Heart left ventricle (tissue), 16 donors: ENCODE measurements at regions not wholly inside any gene's neighbourhood (a gene's known extent, or its start where the extent isn't known, plus 50 kb on each side); places are given as distances from the start of the nearest gene placed in this dataset.

ENCODE experiments used
- ATAC-seq, 4 donors: fragments of 200-7000 bp; cut with Tn5 transposase; one replicate each; pipeline ENCODE4 v1.9.1; 2020 to 2022; ENCODE audit warnings: moderate library complexity in 4 of 4, mild to moderate bottlenecking in 3 of 4, moderate number of reproducible peaks in 1 of 4
- DNase-seq, 5 donors: peaks; one replicate each; pipeline ENCODE4 v3.0.0-alpha.2; 2020
- H3K27ac ChIP-seq, 12 donors: fragments of 200-600 bp; sonication (generic) in 4 of 12; one replicate each; pipeline versions ENCODE4 v1.5.0 to v1.8.0; 2016 to 2022; ENCODE audit warnings: mild to moderate bottlenecking in 2 of 12
- H3K27me3 ChIP-seq, 9 donors: fragments of 200-600 bp; sonication (generic) in 2 of 9; one replicate each; pipeline versions ENCODE4 v1.5.1 to v1.8.0; 2016 to 2022; ENCODE audit warnings: mild to moderate bottlenecking in 3 of 9
- H3K36me3 ChIP-seq, 9 donors: fragments of 200-600 bp; sonication (generic) in 2 of 9; one replicate each; pipeline versions ENCODE4 v1.5.0 to v1.8.0; 2018 to 2022; ENCODE audit warnings: mild to moderate bottlenecking in 2 of 9
- H3K4me1 ChIP-seq, 12 donors: fragments of 200-600 bp; sonication (generic) in 4 of 12; one replicate each; pipeline versions ENCODE4 v1.5.0 to v1.8.0; 2016 to 2022; ENCODE audit warnings: mild to moderate bottlenecking in 3 of 12
- H3K4me3 ChIP-seq, 12 donors: fragments of 200-600 bp; sonication (generic) in 4 of 12; one replicate each; pipeline versions ENCODE4 v1.5.0 to v1.8.0; 2017 to 2022; ENCODE audit warnings: mild to moderate bottlenecking in 9 of 12, moderate library complexity in 4 of 12
- H3K9me3 ChIP-seq, 12 donors: fragments of 200-600 bp; sonication (generic) in 4 of 12; one replicate each; pipeline versions ENCODE4 v1.5.0 to v1.8.0; 2016 to 2022; ENCODE audit warnings: mild to moderate bottlenecking in 1 of 12
- POLR2A ChIP-seq, 2 donors: fragments of 450-650 bp; IDR thresholded peaks; one replicate each; pipeline ENCODE4 v1.6.1; 2017; ENCODE audit warnings: antibody characterized with exemption in 2 of 2, mild to moderate bottlenecking in 2 of 2, moderate library complexity in 2 of 2
- WGBS, 4 donors: extraction: QIAGEN DNeasy Blood & Tissue Kit in 2 of 4; methylation state at CpG; one replicate each; pipeline versions ENCODE4 v1.1.5 to v1.1.7; 2013 to 2018; 5-methylcytosine and 5-hydroxymethylcytosine counted together
- intact Hi-C, 10 donors: fragments of 100-400 bp; cut with DNase I; formaldehyde crosslinking; loops; one replicate each; pipeline versions ENCODE4 v1.11.1 to v1.14.2; 2022
- TF ChIP-seq, protein P1 (sequence below), 12 donors: fragments of 200-600 bp; sonication (generic) in 4 of 12; IDR thresholded peaks; one replicate each; pipeline versions ENCODE4 v1.5.0 to v1.8.0; 2018 to 2022; ENCODE audit warnings: antibody characterized with exemption in 12 of 12, mild to moderate bottlenecking in 5 of 12
- donor health status: ischemic (EF 13 %, LVEDD 7.1; RV severe dilation, severe dysfunction).
- donor health status: healthy with polysubstance abuse.
- donor health status: DM: no; HTN: yes; CAD: no.
- donor health status: DM: no; HTN: no; CAD: no.
- donor health status: ischemic (EF 25% LVEDD 6.9; RV normal size, moderate dysfunction).
- donor health status: ischemic (EF 25% LVEDD 5.7; RV mildly dilated, moderate dysfunction).
- donor health status: healthy.
- donor health status: DM: yes; HTN: yes; CAD: no.
- donor health status: ischemic (EF 35%, LVEDD 5.7; RV mildly dilated, moderate dysfunction).
- donor health status: nonischemic (EF 11% LVEDD 7.7; RV severe dilation, severe dysfunction).
- donor health status: DM: yes; HTN: yes; CAD: no.
- donor health status: PGD.
- donor health status: ischemic (EF 29% LVEDD 5.4; RV normal size, mild dysfunction).
- donor health status: nonischemic (EF 23%, LVEDD 6.1; RV moderate dilation, normal function).

GRCh38 chr1:106600626-106601025, 455.8 kb upstream of the PRMT6 start:
- DNase-seq (no peak), ATAC-seq (no peak)
- Histone ChIP-seq H3K36me3 (no peaks in the 10 kb centered on the region), H3K27me3 (no peaks in the 10 kb centered on the region), H3K27ac (no peak overlapping the region), H3K9me3 (peaks cover 0 to 6% (median 0%) of the 10 kb centered on the region in 12 donors), H3K4me3 (no peak overlapping the region), H3K4me1 (no peaks in the 10 kb centered on the region)
- intact Hi-C loops: no loop called here
- no peak for TF ChIP-seq POLR2A (IDR thresholded peaks at IDR 0.05)
- TF ChIP-seq, protein P1, sequence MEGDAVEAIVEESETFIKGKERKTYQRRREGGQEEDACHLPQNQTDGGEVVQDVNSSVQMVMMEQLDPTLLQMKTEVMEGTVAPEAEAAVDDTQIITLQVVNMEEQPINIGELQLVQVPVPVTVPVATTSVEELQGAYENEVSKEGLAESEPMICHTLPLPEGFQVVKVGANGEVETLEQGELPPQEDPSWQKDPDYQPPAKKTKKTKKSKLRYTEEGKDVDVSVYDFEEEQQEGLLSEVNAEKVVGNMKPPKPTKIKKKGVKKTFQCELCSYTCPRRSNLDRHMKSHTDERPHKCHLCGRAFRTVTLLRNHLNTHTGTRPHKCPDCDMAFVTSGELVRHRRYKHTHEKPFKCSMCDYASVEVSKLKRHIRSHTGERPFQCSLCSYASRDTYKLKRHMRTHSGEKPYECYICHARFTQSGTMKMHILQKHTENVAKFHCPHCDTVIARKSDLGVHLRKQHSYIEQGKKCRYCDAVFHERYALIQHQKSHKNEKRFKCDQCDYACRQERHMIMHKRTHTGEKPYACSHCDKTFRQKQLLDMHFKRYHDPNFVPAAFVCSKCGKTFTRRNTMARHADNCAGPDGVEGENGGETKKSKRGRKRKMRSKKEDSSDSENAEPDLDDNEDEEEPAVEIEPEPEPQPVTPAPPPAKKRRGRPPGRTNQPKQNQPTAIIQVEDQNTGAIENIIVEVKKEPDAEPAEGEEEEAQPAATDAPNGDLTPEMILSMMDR (IDR thresholded peaks at IDR 0.05): no peak
- WGBS, 4 donors: 43 to 55% (median 49%) methylated on average over 2 of the region's 2 CpGs

GRCh38 chr1:106603616-106604015, 452.9 kb upstream of the PRMT6 start:
- DNase-seq: no peak
- intact Hi-C loops: no loop called here
- H3K4me3 ChIP-seq: no peak overlapping the region
- no peaks in the 10 kb centered on the region for H3K36me3 ChIP-seq
- 65 to 78% (median 73%) methylated on average over 1 of the region's 1 CpG for WGBS, 4 donors
- no peak for ATAC-seq
- H3K4me1 ChIP-seq: no peaks in the 10 kb centered on the region
- peaks cover 0 to 6% (median 0%) of the 10 kb centered on the region in 12 donors for H3K9me3 ChIP-seq
- H3K27ac ChIP-seq: no peak overlapping the region
- TF ChIP-seq POLR2A (IDR thresholded peaks at IDR 0.05): no peak
- TF ChIP-seq, protein P1 (IDR thresholded peaks at IDR 0.05): no peak
- no peaks in the 10 kb centered on the region for H3K27me3 ChIP-seq

DNA sequence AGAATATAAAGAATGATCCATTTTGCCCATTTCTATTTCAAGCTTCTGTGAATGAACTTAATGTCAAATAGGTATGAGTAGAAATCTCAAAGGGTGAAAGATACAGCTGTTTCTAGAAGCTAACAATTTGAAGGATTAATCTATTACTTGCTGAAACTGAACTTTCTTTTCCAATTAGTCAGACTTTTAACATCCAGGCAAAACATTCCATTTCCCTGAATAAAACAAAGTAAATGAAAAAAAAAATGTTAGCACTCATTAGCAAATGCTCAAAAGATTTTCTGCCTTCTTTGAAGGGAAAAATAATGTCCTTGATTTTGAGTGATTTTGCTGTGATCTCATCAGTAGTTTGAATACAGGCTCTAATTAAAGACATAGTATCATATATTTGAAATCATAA, 447.6 kb upstream of the PRMT6 start:
- no peak for DNase-seq
- no peaks in the 10 kb centered on the region for H3K4me1 ChIP-seq
- no peaks in the 10 kb centered on the region for H3K36me3 ChIP-seq
- TF ChIP-seq, protein P1 (IDR thresholded peaks at IDR 0.05): no peak
- no peak for TF ChIP-seq POLR2A (IDR thresholded peaks at IDR 0.05)
- no peak overlapping the region for H3K27ac ChIP-seq
- intact Hi-C loops: no loop called here
- H3K9me3 ChIP-seq: no peaks in the 10 kb centered on the region
- no peak for ATAC-seq
- H3K27me3 ChIP-seq: no peaks in the 10 kb centered on the region
- no peak overlapping the region for H3K4me3 ChIP-seq

DNA sequence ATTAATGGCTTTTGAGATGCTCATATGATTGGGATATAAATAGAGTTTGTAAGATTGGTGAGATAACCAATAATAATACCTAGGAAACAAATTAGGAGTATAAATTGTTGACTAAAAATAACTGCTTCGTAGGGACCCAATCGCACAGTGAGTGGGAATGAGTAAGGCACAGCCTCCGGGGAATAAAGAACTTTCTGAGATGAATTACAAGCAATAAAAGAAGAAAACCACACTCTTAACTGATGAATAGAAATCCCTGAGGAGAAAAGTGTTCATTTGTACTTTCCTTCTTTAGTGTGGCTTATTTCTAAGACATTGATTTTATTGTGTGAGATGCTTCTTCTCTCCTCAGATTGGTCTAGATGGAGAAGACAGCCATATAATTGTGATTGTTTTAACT, 443.4 kb upstream of the PRMT6 start:
- Histone ChIP-seq H3K36me3 (no peaks in the 10 kb centered on the region), H3K4me3 (no peak overlapping the region), H3K9me3 (peaks cover 0 to 2% (median 0%) of the 10 kb centered on the region in 12 donors), H3K27me3 (no peaks in the 10 kb centered on the region), H3K27ac (no peak overlapping the region), H3K4me1 (no peaks in the 10 kb centered on the region)
- DNase-seq (no peak), ATAC-seq (no peak)
- intact Hi-C loops: no loop called here
- TF ChIP-seq, protein P1 (IDR thresholded peaks at IDR 0.05): no peak
- no peak for TF ChIP-seq POLR2A (IDR thresholded peaks at IDR 0.05)
- WGBS, 4 donors: 69 to 84% (median 80%) methylated on average over 3 of the region's 3 CpGs
